GM21619 (cell line): ENCODE measurements at regions not wholly inside any gene's neighbourhood (a gene's known extent, or its start where the extent isn't known, plus 50 kb on each side); places are given as distances from the start of the nearest gene placed in this dataset.

ENCODE experiments used
- ATAC-seq: cut with Tn5 transposase; IDR thresholded peaks from one replicate; pipeline ENCODE4 v1.9.1; 2021; ENCODE audit not compliant: unreplicated experiment

- peak; percentile 79 for ATAC-seq
These were observed 157.4 kb upstream of the ZNF217 start for GRCh38 chr20:53750827-53751619.

- ATAC-seq, result no peak
These were observed 155.9 kb upstream of the ZNF217 start for GRCh38 chr20:53749499-53749898.

- no peak for ATAC-seq
These were observed 155.3 kb upstream of the ZNF217 start for GRCh38 chr20:53748821-53749421.

- no peak for ATAC-seq
These were observed 154.5 kb upstream of the ZNF217 start for GRCh38 chr20:53748176-53748575.

GRCh38 chr20:53743607-53744260 lies 150.1 kb upstream of the ZNF217 start:
- no peak for ATAC-seq

- no peak for ATAC-seq
These were observed 149.0 kb upstream of the ZNF217 start for GRCh38 chr20:53742685-53743081.

- ATAC-seq, result no peak
These were observed 148.0 kb upstream of the ZNF217 start for GRCh38 chr20:53741726-53742028.

- peak; percentile 37 for ATAC-seq
These were observed 146.5 kb upstream of the ZNF217 start for GRCh38 chr20:53739799-53740785.

GRCh38 chr20:53738945-53739798 lies 145.5 kb upstream of the ZNF217 start:
- ATAC-seq, result no peak

- ATAC-seq, result no peak
These were observed 144.7 kb upstream of the ZNF217 start for GRCh38 chr20:53738039-53738944.

- ATAC-seq, result no peak
These were observed 143.9 kb upstream of the ZNF217 start for GRCh38 chr20:53737396-53738038.

- no peak for ATAC-seq
These were observed 143.2 kb upstream of the ZNF217 start for GRCh38 chr20:53736757-53737395.

GRCh38 chr20:53736122-53736756 lies 142.6 kb upstream of the ZNF217 start:
- ATAC-seq, result no peak

GRCh38 chr20:53735536-53736050 lies 142.0 kb upstream of the ZNF217 start:
- no peak for ATAC-seq

- ATAC-seq, result no peak
These were observed 140.5 kb upstream of the ZNF217 start for GRCh38 chr20:53734006-53734688.

- no peak for ATAC-seq
These were observed 138.0 kb upstream of the ZNF217 start for GRCh38 chr20:53731595-53731994.

- ATAC-seq, result no peak
These were observed 134.7 kb upstream of the ZNF217 start for GRCh38 chr20:53728359-53728758.
